ENCODE measurements at regions not wholly inside any gene's neighbourhood (a gene's known extent, or its start where the extent isn't known, plus 50 kb on each side); places are given as distances from the start of the nearest gene placed in this dataset.

DNA sequence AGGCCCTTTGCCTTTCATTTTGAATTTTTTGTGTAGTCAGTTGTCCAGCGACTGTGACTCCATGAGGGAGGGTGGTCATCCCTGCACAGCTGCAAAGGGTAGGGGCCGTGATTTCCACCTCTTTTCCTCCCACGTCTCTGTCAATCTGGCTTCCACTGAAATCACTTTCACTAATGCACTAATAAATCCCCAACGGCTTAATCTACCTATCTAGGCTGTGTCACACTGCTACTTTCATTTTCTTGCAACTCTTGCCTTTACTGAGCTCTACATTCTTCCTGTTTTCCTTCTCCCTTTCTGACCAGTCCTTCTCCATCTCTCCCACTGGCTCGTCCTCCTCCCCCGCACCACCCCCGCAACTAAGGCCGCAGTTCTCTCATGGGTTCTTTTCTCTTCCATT, 212.3 kb upstream of the FOXN3 start:
- DNase-seq (ENCODE audit: low read depth): no peak

- DNase-seq (ENCODE audit: low read depth): no peak
These were observed 211.5 kb upstream of the FOXN3 start for GRCh38 chr14:89628521-89628920.

DNA sequence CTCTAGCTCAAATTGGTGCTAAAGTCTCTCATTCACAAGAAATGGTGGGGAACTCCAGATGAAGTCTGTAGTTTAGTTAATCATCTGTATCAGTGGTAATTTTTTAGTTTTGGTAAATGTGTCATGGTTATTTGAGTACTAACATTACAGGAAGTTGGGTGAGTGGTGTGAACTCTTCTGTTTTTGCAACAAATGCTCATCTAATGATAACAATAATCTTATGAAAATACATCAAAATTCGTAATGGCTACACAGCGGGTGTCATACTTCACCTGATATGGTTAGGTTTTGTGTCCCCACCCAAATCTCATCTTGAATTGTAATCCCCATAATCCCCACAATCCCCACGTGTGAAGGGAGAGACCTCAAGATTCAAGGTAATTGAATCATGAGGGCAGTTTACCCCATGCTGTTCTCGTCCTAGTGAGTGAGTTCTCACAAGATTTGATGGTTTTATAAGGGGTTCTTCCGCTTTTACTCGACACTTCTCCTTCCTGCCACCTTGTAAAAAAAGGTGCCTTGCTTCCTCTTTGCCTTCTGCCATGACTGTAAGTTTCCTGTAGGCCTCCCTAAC, 209.3 kb upstream of the FOXN3 start:
- no peak for DNase-seq (ENCODE audit: low read depth)

DNA sequence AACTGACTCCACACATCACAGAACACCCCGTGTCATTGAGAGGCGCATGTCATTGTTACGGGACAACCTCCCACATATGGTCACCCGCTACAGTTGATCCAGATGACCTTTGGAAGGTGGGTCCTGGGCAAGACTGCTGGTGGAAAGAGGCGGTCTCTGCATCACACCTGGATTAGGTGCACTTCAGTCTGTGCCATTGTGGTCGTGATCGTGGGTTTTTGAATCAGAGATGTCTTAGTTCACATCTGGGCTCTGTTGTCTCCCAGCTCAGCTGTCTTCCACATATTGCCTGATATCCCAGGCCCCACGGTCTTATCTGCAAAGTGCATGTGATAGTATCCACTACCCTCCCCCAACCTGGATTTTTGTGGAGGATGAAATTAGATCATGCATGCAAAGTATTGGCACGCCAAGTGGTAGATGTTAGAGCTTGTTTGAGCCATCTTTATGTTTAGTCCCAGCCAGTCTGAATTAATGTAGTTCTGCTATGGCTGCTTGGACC, 208.7 kb upstream of the FOXN3 start:
- no peak for DNase-seq (ENCODE audit: low read depth)

- no peak for DNase-seq (ENCODE audit: low read depth)
These were observed 208.2 kb upstream of the FOXN3 start for GRCh38 chr14:89625244-89625713.

DNA sequence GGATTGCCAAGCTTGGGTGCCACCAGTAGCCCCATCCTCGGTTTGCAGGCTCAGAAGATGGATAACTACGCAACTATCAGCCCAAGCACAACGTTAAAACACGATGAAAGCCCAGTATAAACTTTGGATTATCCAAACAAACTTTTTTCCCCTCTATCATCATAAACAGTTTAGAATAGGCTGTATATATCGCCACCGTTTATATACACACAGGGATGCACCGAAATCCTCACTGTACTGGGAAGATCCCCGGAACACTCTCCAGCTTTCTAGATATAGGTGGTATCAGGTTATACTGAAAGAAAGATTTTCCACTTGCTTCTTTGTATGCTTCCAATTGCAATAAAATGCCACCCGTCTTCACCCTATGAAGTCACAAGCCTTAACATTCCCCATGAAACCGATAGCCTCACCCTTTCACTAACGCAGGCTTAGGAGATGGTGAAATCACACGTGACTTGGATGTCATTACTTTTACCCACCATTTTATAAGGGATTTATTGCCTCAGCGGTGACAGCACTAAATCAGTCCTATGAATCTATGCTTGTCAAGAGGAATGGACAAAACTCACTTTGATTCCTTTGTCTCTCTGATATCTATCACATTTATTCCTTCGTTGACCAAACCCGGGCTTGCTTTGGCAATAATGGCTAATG, 207.6 kb upstream of the FOXN3 start:
- no peak for DNase-seq (ENCODE audit: low read depth)

- no peak for DNase-seq (ENCODE audit: low read depth)
These were observed 205.0 kb upstream of the FOXN3 start for GRCh38 chr14:89621791-89622638.

DNA sequence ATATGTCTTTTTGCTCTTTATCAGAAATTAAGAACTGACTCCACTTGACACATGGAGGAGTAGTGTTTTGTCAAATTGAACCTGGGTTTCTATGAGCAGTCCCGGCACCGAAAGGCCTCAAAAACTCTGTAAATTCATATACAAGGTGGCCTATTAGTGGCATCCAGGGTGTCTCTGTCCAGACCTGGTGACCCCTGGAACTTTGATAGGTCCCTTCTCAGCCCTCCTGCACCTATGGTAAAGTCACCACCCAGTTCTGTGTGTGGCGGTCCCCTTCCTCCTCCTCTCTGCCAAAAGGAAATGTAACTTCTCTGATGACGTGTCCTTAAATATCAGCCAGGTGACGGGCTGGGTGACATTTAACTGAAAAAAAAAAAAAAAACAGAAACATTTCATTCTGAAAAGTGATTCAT, 204.0 kb upstream of the FOXN3 start:
- DNase-seq (ENCODE audit: low read depth): no peak

GRCh38 chr14:89620436-89620835, 203.4 kb upstream of the FOXN3 start:
- no peak for DNase-seq (ENCODE audit: low read depth)

- no peak for DNase-seq (ENCODE audit: low read depth)
These were observed 202.6 kb upstream of the FOXN3 start for GRCh38 chr14:89619596-89619995.

DNA sequence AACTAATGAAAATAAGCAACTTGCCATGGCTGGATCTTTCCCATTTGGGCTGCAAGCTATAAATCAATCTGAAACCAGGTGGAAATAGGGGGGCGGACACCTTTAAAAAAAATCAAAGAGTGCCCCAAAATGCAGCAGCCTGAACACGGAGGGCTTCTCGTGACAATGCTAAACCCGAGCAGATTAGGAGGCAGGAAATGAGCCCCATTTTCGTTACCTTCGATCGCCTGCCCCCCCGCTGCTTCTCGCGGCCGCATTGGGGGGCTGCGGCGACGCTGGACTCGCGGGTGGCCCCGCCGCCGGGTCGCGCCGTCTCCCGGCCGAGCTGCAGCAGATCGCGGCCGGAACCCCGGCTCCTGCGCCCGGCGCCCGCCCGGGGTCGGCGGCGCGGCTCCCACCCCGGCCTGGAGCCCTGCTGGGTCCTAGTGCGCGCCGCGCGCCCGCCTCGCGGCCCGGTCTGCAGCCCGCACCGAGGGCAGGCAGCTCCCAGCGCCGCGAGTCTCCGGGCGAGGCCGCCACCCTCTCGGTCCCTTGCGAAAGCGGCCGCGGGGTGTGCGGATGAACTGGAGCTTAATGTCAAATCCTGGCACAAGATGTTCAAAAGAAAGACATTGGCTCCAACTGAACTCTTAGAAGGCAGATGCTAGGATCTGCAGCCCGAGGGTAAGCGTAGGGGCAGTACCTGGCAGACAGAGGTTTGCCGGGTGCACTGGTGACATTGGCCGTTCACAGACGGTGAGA, 201.9 kb upstream of the FOXN3 start:
- DNase-seq (ENCODE audit: low read depth): peak; percentile 34

DNA sequence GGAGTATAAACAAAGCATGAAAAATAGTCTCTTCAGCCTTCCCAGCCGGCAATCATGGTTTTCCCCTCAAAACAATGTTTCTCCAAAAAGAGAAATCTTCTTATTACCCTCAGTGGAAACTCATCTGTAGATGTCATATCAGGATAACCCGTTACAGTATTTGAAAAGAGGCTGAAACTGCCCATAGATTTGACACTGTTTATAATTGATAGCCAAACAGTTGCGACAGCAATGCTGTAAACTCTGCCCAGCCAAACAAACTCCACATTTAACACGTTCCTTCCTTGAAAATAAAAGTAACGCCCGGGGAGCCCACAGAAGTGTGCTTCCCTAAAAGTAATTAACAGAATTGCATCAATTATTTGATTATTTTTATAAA, 201.3 kb upstream of the FOXN3 start:
- DNase-seq (ENCODE audit: low read depth): peak; percentile 46

DNA sequence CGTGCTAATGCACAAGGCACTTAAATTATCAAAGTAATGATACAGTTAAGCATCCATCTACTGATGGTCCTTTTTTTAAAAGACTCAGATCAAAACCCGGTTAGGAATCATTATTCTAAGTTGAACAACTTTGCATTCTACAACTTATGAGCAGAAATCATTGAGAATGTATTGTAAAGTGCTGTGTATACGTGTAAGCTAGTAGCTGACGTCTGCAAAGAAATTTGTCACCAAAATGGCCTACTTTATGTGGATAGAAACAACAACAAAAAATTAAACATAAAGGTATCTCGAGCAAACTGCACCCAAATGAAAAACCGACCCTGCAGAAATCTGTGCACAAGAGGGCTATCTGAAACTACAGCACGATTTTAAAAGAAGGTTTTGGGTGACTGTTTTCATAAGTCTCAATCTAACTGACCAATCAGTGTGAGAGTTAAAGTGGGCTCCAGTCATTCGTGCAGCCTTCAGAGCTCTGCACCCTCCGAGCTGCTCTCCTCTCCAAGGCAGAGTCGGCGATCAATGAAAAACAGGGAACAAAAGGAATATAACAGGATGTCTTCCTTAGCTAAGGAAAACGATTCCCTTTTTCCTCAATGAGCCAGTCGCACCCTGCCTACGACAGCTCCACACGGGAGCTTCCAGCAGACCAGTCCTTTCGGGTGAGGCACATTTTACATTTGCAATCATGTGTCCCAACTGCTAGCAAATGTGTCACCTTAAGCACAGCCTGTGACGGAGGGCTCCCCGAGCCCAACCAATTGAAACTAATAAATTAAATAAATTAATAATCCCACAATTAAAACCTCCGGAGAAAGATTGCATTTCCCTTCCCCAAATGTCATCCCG, 200.7 kb upstream of the FOXN3 start:
- peak; percentile 44 for DNase-seq (ENCODE audit: low read depth)

GRCh38 chr14:89616852-89617341, 199.9 kb upstream of the FOXN3 start:
- DNase-seq (ENCODE audit: low read depth): peak; percentile 31

- DNase-seq (ENCODE audit: low read depth): no peak
These were observed 199.4 kb upstream of the FOXN3 start for GRCh38 chr14:89616425-89616824.

DNA sequence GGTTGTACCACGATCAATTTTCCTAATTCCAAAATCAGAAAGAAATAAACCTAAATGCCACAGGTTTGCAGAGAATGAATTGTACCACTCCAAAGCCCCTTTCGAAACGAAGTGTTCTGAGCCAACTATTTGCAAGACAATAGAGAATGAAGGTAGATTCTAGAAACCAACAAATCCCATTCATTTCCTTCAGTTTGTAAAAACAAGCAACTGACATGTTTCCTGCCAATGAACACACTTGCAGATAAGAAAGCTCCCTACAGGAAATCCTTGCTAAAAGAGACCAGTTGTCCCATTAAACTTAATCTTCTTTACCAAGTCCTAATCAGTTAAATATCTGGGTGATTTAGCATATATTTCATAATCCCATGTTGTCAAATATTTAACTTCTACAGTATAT, 198.4 kb upstream of the FOXN3 start:
- DNase-seq (ENCODE audit: low read depth): no peak

DNA sequence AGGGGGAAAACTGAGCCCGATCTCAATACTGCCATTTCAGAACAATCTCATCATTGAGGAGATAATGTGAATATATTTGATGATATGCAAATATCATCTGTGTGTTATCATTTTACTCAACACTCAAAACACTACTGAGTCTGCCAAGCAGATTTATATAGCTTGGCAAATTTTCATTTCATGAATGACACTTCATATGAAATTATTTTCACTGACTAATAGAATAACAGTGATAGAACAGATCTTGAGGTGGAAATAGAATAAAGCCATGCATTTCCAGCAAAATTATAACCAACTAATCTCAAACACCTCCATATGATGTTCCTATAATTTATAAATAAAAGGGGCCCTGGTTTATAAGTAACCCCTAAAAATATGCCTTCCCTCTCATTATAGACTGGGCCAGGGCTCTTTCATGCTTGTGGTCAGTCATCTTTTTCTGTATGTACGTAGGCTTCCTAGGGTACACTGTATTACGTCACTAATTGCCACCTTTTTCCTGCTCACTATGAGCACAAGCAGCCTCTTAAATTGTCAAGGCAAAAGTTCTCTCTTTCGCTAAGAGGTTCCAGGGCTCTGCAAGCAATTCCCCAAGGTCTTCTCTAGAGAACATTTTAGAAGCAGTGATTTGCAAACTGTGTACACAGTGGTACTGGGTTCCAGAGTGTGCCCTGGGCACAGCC, 197.1 kb upstream of the FOXN3 start:
- DNase-seq (ENCODE audit: low read depth): no peak

DNA sequence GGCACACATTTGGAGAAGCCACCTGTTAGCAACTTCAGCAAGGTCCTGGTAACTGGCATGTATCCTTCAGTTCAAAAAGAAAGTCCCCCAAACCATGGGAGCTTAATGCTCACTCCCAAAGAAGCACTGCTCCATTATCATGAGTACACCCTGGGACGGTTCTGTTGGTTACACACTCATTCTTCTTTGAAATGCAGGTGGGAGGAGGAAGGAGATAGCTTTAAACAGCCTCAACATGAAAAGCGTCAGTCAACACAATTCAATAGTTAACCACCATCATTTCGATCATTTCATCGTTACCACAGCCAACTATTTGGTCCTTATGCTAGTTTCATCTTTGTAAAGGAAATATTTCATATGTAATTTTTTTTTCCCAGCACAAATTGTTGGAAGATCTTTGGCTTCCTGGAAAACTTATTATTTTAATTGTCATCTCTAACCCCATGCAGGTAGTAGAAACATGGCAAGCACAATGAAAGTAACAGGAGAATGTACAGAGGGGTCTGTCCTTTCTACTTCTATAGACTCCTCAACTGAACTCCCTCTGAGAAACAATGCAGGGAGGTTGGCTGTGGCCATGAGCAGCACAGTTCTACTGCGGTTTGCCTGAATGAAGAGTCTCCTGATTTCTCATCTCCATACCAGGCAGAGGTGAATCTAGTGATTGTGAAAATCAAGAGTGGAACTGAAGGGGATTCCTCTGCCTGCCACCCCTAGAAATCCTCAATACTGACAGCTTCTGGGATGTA, 196.4 kb upstream of the FOXN3 start:
- DNase-seq (ENCODE audit: low read depth): no peak

DNA sequence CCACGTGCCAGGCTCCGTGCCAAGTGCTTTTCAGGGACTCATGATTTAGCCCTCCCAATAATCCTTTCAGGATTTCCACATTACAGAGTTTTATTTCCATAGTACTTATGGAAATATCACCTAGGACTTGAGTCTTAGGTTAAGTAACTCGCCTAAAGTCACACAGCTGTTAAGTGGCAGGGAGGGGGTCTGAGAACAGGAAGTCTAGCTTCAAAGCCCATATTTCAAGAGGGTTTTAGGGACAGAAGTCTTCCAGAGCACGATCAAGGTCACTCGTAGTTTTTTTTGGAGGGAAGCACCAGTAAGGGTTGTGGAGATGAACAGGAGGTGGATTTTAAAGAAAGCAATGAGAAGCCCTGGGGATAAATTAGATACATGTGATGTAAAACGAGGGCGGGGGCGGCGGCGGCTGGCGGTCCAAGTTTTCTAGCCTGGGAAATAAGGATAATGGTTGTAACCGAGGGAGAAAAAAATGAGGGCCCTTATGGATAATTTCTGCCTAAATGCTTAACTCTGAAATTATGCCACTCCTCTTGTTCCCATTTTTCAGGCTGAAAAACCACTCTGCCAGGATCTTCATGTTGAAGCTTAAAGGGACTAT, 192.6 kb upstream of the FOXN3 start:
- DNase-seq (ENCODE audit: low read depth): no peak

All from forelimb muscle (tissue), 1 donor.